WERI-Rb-1 (cell line): ENCODE measurements at regions not wholly inside any gene's neighbourhood (a gene's known extent, or its start where the extent isn't known, plus 50 kb on each side); places are given as distances from the start of the nearest gene placed in this dataset.
A peak's percentile ranks its signal among the peaks of the same experiment; 100 is the strongest.
"Not testable (repeated sequence)": the region's sequence is repeated elsewhere in the genome, so short reads cannot be mapped to it uniquely, and the experiment has no call there.

Experiments
- DNase-seq: peaks from one replicate; pipeline ENCODE4 v3.0.0-alpha.2; 2020
- H3K27ac ChIP-seq: fragments of 250-450 bp; sonication (Bioruptor Pico); 2 replicates; pipeline ENCODE4 v1.5.1; 2020; ENCODE audit warnings: mild to moderate bottlenecking, moderate library complexity
- H3K27me3 ChIP-seq: fragments of 250-450 bp; sonication (Bioruptor Pico); 2 replicates; pipeline ENCODE4 v1.5.1; 2021; ENCODE audit warnings: mild to moderate bottlenecking, low read depth, moderate library complexity; ENCODE audit not compliant: insufficient read depth, severe bottlenecking
- H3K36me3 ChIP-seq: fragments of 250-450 bp; sonication (Bioruptor Pico); 2 replicates; pipeline ENCODE4 v1.5.1; 2020; ENCODE audit warnings: mild to moderate bottlenecking, moderate library complexity
- H3K4me3 ChIP-seq: 2 replicates; pipeline ENCODE4 v1.5.1; 2011; ENCODE audit warnings: low read depth, mild to moderate bottlenecking, control low read depth, low read length
- H3K9me3 ChIP-seq: fragments of 250-450 bp; sonication (Bioruptor Pico); 2 replicates; pipeline ENCODE4 v1.5.1; 2021; ENCODE audit warnings: mild to moderate bottlenecking, moderate library complexity; ENCODE audit not compliant: severe bottlenecking
- CTCF ChIP-seq: IDR thresholded peaks from 2 replicates; pipeline ENCODE4 v1.5.1; 2011; ENCODE audit warnings: low read depth, mild to moderate bottlenecking, control low read depth, inconsistent platforms, low read length

GRCh38 chr6:51139950-51140385 is 321.3 kb downstream of the TFAP2B start:
- Histone ChIP-seq H3K27ac (no peak overlapping the region), H3K27me3 (no peaks in the 10 kb centered on the region), H3K9me3 (peaks cover 8% of the 10 kb centered on the region), H3K4me3 (no peak overlapping the region), H3K36me3 (no peaks in the 10 kb centered on the region)
- no peak for TF ChIP-seq CTCF
- DNase-seq: no peak

DNA sequence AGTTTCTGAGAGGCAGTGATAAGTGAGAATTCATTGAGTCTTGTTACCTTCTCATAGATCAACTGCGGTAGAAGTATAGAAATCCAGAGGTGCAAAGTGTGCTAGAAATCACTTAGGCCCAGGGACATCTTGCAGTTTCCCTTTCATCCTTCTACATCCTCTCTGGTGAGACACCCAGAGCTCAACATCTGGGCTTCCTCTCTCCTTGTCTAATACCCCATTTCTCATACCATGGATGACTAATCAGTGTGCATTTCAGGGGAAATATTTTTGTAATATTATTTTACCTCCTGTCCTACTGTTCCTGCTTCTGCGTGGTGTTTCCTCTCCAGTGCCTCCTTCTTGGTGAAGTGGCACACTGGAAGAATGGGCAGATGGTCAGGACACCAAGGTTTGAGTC is 322.4 kb downstream of the TFAP2B start:
- no peak overlapping the region for H3K27ac ChIP-seq
- no peaks in the 10 kb centered on the region for H3K36me3 ChIP-seq
- no peak overlapping the region for H3K4me3 ChIP-seq
- H3K27me3 ChIP-seq: no peaks in the 10 kb centered on the region
- peaks cover 3% of the 10 kb centered on the region for H3K9me3 ChIP-seq
- no peak for TF ChIP-seq CTCF
- DNase-seq: no peak

DNA sequence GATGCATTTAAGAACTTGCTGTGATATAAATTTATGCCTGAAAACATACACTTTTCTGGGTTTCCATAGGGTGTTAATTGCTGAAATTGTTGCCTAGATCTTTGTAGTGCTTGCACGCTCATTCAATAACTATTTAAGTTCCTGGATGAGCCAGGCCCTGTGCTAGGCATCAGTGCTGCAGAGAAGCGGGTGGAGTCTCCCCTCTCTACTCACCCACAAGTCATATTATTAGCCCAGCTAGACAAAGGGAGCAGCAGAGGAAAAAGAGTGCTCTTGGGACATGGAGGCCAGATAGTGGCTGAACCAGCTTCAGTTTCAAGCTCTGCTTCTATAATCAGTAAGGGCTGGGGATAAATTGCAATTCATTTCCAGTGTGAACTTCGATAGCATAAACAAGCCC is 329.1 kb downstream of the TFAP2B start:
- peak; percentile 15 for DNase-seq
- peaks cover 3% of the 10 kb centered on the region for H3K9me3 ChIP-seq
- H3K27me3 ChIP-seq: no peaks in the 10 kb centered on the region
- H3K4me3 ChIP-seq: no peak overlapping the region
- H3K36me3 ChIP-seq: no peaks in the 10 kb centered on the region
- H3K27ac ChIP-seq: peak overlapping the region; percentile 38
- TF ChIP-seq CTCF: no peak

DNA sequence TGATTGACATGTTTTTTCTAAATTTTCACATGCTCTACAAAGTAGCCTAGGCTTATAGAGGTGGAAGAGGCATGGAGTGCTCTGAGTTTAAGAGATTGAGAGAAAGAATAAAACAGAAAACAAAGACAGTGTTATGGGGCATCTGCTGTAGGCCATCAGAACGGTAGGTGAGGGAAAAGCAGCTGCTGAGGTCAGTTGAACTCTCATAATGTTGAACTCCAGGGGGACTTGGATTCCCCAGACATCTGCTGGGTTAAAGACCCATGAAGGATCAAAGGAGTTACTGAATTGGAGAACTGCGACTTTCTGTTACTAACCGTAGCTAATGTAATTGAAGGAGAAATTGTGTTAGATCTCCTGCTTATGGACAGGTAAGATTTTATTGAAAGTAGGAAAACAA is 333.9 kb downstream of the TFAP2B start:
- peak; percentile 28 for DNase-seq
- TF ChIP-seq CTCF: no peak
- Histone ChIP-seq H3K9me3 (no peaks in the 10 kb centered on the region), H3K27me3 (no peaks in the 10 kb centered on the region), H3K4me3 (no peak overlapping the region), H3K27ac (no peak overlapping the region), H3K36me3 (no peaks in the 10 kb centered on the region)

DNA sequence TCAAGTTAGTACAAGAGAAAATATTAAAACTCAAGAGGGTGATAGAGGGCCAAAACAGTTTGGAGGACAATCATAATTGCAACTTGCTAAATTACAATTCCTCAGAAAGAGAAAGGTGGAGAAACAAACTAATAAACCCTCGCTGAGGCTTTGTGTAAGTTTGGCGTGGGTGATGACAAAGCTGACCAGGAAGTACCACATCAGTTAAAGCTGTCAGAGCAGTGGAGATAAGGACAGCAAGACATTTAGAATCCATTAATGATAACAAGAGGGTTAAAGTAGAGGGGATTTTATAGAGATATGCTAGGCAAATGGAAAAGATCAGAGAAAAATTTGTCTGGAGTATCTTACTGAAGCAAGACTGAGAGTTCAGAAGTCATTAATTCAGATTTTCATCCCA is 334.4 kb downstream of the TFAP2B start:
- no peak for TF ChIP-seq CTCF
- DNase-seq: no peak
- Histone ChIP-seq H3K36me3 (no peaks in the 10 kb centered on the region), H3K9me3 (no peaks in the 10 kb centered on the region), H3K27me3 (no peaks in the 10 kb centered on the region), H3K4me3 (no peak overlapping the region), H3K27ac (no peak overlapping the region)

GRCh38 chr6:51154925-51155324 is 336.3 kb downstream of the TFAP2B start:
- not testable (repeated sequence) for H3K4me3 ChIP-seq, H3K9me3 ChIP-seq, H3K27ac ChIP-seq, H3K36me3 ChIP-seq, H3K27me3 ChIP-seq, DNase-seq

- H3K27ac ChIP-seq: not testable (repeated sequence)
Measured at GRCh38 chr6:51159260-51159659, 340.6 kb downstream of the TFAP2B start.

More at GRCh38 chr6:51159260-51159659, 340.6 kb downstream of the TFAP2B start:
- H3K36me3 ChIP-seq, H3K4me3 ChIP-seq, H3K9me3 ChIP-seq, DNase-seq, H3K27me3 ChIP-seq: not testable (repeated sequence)
